ENCODE measurements at regions not wholly inside any gene's neighbourhood (a gene's known extent, or its start where the extent isn't known, plus 50 kb on each side); places are given as distances from the start of the nearest gene placed in this dataset.

DNA sequence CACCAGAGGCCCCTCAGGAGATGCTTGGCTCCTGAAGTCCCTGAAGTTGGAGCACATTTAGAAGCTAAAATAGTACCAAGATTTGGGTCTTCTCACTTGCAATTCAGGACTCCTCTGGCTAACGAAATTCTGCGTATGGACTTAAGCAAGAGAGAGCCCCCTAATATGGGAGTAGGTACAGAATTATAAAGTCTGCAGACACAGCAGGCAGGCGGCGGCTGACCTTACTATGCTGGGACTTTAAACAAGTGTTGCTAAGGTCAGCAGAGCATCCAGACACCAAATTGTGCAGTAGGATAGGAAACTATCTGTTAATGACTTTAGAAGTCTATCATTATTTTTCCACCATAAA lies 104.5 kb upstream of the PDE4B start:
- DNase-seq, result no peak

DNA sequence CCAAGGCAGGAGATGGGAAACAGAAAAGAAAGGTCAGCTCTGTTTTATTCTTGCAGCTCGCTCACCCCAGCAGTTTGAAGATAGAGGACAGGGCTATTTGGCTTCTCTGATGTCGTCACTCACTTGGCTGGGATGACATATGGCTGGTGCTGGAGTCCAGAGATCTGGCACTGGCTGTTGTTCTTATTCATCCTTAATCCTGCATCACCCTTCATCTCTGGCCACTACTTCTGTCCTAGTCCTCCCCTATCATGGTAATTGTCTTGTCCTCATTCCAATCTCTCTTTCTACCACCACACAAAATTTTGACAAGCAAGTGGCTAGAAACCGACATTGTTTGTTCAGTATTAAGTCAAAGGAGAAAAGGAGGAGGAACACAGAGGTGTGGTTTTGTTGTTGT lies 103.8 kb upstream of the PDE4B start:
- DNase-seq, result no peak

DNA sequence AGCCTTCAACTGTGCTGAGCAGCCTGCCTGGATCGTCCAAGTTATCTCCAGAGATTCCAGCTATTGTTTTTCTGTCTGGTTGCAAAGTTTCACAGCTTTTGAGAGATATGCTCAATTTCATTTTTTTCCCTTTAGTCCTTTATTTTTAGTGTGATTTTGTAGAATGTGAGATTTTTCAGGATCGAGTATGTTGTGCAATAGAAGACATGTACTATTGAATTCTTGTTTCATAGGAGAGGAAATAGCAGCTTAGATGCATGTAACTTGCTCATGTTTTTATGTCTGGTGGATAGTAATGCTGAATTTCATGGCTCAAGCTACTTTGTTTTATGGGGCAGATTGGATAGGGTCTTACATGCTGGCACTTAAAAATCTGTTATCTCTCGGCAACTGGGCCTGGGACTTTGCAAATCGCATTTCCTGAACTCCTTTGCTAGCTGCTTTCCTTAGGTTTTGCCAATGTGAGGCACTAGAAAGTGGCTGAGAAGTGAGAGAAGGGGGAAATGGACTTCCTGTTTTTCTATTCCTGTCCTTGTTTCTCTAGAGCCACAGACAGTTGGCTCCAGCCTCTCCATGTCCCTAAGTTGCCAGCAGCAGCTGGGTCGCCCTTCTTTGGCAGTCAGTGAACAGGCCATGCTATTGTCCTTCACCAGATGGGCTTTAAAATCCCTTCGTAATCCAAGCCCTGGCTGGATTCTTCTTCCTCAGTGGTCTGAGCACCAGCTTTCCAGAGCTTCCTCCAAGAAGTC lies 101.4 kb upstream of the PDE4B start:
- peak; percentile 90 for DNase-seq

GRCh38 chr1:65691972-65692371 lies 100.7 kb upstream of the PDE4B start:
- DNase-seq, result peak; percentile 84

- peak; percentile 51 for DNase-seq
Measured at GRCh38 chr1:65694126-65694525, 98.6 kb upstream of the PDE4B start.

DNA sequence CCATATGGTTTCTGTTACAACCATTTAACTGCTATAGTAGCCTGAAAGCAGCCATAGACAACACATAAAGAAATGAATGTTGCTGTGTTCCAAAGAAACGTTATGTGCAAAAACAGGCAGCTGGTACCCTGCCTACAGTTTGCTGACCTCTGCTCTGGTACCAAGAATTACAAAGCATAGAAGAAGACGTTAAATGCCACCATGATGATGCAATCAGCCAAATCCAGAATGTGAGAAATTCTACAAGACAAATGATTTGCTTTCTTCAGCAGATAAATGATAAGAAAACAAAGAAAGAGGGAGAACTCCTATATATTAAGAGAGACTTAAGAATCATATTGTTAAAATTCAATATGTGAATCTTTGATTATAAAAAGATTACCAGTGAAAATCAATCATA lies 97.8 kb upstream of the PDE4B start:
- DNase-seq, result peak; percentile 50

DNA sequence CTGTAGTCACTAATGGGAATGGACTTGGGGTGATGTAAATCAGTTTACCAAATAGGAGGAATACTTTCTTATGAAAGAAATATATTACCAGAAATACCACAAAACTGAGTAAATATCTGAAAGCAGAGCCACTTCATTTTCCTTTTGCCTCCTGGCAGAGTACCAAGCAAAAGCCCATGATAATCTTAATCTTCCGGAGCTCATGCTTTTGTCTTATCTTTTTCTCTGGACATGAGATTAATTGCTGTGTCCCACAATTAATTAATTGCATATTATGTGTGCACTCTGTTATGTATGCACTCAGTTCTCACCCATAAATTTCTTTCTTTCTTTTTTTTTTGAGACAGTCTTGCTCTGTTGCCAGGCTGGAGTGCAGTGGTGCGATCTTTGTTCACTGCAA lies 94.1 kb upstream of the PDE4B start:
- DNase-seq, result no peak

GRCh38 chr1:65703853-65704252 lies 88.8 kb upstream of the PDE4B start:
- DNase-seq, result peak; percentile 77

- no peak for DNase-seq
Measured at GRCh38 chr1:65704318-65704717, 88.4 kb upstream of the PDE4B start.

DNA sequence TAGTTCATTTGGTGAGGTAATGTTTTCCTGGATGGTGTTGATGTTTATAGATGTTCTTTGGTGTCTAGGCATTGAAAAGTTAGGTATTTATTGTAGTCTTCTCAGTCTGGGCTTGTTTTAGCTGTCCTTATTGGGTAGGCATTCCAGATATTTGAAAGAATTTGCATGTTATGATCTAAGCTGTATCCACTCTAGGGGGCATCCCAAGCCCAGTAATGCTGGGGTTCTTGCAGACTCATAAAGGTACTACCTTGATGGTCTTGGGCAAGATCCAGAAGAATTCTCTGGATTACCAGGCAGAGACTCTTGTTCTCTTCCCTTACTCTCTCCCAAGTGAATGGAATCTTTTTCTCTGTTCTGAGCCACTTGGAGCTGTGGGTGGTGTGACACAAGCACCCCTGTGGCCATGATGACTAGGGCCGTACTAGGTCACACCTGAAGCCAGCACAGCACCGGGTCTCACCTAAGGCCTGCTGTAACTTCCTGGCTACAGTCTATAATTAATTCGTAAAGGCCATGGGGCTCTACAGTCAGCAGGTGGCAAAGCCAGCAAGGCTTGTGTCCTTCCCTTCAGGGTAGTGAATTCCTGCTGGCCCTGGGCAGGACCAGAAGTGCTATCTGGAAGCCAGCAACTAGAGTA lies 74.8 kb upstream of the PDE4B start:
- no peak for DNase-seq

DNA sequence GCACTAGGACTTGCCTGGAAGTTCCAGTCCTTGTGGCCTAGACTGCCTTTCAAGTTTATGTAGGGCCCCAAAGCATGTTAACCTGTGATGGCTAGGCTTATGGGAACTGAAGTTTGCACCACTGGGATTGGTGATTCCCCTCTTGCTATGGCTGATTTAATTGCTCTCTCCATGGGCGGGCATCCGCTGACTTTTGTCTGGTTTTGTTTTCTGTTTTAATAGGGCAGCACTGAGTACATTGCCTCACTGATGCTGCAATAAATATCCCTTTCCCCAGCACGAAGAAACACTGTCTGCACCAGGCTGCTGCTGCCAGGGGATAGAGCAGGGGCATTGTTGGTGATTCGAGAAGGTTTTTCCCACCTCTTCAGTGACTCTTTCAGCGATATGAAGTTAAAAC lies 73.3 kb upstream of the PDE4B start:
- DNase-seq, result no peak

- no peak for DNase-seq
Measured at GRCh38 chr1:65722461-65722860, 70.2 kb upstream of the PDE4B start.

GRCh38 chr1:65724151-65724550 lies 68.5 kb upstream of the PDE4B start:
- DNase-seq, result no peak

DNA sequence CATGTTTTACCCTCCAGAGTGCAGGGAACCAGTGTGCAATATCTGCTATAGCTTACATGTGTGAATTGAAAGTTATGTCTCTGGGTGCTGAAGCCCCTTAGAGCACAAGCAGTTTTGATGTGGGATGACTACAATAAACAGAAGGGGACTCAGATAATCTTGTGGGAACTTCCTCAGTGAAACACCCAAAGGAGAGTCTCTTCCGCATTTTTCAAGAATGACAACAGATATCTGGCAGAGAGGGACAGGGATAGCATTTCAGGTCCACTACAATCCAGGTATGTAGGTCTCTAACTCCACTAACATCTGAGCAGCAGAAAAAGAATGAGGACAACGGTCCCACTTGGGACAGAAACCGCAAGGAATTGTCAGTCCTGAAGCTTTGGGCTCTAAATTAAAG lies 67.6 kb upstream of the PDE4B start:
- peak; percentile 40 for DNase-seq

- no peak for DNase-seq
Measured at GRCh38 chr1:65728504-65728903, 64.2 kb upstream of the PDE4B start.

- DNase-seq, result no peak
Measured at GRCh38 chr1:65729259-65729658, 63.4 kb upstream of the PDE4B start.

- DNase-seq, result no peak
Measured at GRCh38 chr1:65734979-65735378, 57.7 kb upstream of the PDE4B start.

DNA sequence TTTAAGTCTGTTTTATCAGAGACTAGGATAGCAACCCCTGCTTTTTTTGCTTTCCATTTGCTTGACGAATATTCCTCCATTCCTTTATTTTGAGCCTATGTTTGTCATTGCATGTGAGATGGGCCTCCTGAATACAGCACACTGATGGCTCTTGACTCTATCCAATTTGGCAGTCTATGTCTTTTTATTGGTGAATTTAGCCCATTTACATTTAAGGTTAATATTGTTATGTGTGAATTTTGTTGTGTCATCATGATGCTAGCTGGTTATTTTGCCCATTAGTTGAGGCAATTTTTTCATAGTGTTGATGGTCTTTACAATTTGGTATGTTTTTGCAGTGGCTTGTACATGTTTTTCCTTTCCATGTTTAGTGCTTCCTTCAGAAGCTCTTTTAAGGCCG lies 50.7 kb upstream of the PDE4B start:
- no peak for DNase-seq

Measured in MV-4-11 (cell line).